ENCODE measurements at regions not wholly inside any gene's neighbourhood (a gene's known extent, or its start where the extent isn't known, plus 50 kb on each side); places are given as distances from the start of the nearest gene placed in this dataset.
"Not testable (repeated sequence)": the region's sequence is repeated elsewhere in the genome, so short reads cannot be mapped to it uniquely, and the experiment has no call there.

GRCh38 chr6:146944809-146945208 is 259.4 kb upstream of the STXBP5 start:
- DNase-seq, result no peak

DNA sequence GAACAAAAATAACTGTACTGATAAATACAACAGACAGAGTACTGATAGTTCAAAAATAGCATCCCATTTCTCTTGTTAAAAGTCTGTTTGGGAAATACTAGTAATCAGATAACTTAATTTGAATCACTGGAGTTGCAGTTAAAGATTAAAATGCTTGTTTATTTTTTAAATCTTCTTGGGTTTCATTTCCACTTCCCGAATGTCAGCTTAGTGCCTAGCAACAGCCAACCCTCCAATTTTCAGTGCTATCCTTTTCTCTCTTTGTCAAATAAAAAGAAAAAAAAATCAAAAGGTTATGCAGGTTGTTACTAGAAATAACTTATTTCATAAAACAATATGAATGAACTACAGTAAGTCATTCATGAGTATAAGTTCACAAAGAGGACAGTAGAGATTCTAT is 257.7 kb upstream of the STXBP5 start:
- no peak for DNase-seq

GRCh38 chr6:146948790-146949342 is 255.4 kb upstream of the STXBP5 start:
- DNase-seq, result no peak

DNA sequence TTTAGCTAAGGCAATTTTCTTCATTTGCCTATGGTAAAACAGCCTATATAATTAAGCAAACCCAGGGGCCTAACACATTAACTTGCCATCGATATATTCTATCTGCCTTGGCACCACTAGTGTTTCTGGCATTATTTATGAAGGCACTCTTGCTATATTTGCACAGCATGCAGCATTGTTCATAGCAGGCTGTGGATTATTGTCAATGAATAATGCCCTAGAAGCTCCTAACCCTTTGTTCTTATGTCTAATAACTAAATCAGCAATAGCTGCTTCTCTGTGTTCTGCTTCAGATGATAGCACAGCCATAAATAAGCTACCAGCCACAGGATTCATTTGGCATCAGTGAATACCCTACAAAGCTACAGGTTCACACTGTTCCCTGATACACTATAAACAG is 254.8 kb upstream of the STXBP5 start:
- no peak for DNase-seq

DNA sequence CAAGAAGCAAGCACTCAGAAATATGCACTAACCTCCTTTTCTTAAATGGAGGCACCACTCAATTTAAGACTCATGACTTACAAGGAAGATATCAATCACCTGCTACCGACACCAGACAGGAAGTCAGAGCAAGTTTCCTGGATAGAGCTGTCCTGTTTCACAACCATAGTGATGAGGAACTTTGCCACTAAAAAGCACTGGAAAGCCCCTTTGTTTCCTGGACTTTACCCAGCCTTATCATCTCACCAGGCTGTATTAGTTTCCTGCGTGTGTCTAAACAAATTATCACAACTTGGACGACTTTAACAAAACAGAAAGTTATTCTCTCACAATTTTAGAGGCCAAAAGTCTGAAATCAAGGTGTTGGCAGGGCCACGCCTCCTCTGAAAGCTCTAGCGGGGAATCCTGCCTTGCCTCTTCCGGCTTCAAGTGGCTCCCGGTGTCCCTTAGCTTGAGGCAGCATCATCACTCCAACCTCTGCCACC is 253.8 kb upstream of the STXBP5 start:
- DNase-seq, result no peak

DNA sequence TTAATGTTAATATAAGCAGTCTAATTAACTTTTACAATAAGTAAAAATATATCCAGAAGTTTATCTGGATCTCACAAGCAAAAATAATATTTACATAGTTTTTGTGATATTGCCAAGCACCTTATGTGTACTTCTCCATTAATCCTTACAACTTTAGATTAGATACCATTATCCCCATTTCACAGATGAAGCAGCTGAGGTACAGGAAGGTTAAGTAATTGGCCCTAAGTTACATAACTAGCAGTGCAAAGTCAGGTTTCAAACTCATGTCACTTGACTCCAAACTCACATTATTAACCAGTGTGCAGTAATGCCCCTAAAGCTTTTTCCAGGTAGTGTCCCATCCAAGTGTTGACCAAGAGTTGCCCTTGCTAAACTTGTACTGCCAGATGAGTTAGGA is 248.6 kb upstream of the STXBP5 start:
- DNase-seq, result no peak

DNA sequence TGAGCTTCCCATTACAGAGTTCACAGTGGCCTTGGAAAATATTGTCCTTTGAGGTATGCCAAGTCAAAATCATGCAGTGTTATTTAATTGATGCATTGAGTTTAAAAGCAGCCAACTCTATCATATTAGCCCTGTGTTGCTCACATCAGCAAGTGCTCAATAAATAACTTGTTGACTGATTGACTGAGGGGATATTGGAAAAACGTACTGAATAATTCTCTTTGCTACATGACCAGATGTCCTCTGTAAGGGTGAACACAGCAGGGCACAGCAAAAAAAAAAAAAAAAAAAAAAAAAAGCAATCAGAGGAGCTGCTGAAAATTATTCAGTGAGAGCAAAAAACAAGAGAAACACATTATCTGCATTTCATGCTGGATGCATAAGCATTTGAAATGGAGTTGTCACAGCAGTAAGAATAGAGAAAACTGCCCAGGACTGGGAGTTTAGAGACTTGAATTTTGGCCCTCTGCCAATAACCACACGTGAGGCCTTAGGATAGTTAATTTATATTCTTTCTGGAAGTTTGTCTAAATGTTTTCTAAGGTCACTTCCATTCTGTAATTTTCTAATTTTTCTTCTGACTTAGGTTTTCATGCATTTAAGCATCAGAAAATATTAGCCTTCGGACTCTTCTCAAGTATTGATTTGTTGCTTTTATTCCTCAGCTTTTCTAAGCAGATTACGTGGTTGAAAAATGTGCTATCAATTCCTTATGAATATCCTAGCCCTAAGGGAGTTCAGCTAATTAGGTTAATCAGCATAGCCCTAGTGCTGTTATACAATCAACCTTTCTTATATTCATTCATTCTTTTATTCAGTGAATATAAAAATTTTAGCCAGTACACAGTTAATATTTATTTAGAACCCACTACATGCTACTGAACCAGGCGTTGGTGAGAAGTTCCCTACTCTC is 246.8 kb upstream of the STXBP5 start:
- DNase-seq, result no peak

DNA sequence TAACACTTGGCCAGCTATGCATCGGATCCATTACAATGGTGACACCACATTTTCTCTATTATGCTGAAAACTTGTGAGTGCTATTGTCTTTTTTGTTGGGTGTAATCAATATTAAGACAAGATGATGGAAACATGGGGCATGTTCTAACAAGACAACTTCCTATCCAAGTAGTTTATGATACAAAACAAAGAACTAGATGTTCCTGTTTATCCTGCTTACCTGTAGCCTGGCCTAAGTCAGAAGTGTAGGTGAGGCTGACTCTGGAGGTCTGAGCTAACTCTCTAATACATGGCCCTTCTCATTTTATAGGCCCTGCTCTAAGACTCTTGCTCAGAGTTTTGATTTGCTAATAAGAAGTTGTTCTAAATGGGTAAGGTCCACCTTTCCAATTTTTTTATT is 242.4 kb upstream of the STXBP5 start:
- no peak for DNase-seq

DNA sequence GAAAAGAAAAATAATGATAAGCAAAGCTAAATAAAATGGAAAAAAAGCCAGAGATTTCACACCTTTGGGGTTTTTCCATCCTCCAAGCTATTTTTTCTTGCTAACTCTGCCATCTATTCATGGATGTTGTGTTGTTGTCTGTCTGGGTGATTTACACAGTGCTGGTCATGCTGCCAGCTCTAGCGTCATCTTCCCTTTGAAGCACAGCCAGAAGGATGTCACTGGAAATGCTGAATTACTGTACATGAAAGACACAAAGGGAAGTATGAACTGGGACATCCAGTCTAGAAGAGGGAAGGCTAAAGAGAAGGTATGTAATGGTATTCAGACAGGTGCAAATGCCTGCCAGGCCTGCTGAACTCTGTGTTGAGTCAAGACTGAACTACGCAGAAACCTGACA is 241.9 kb upstream of the STXBP5 start:
- no peak for DNase-seq

GRCh38 chr6:146965110-146965689 is 239.0 kb upstream of the STXBP5 start:
- DNase-seq, result no peak

GRCh38 chr6:146968041-146968760 is 236.0 kb upstream of the STXBP5 start:
- DNase-seq, result peak; percentile 76

GRCh38 chr6:146972546-146972945 is 231.7 kb upstream of the STXBP5 start:
- DNase-seq, result no peak

GRCh38 chr6:146974351-146974750 is 229.9 kb upstream of the STXBP5 start:
- no peak for DNase-seq

- no peak for DNase-seq
Measured at GRCh38 chr6:146975093-146975492, 229.1 kb upstream of the STXBP5 start.

DNA sequence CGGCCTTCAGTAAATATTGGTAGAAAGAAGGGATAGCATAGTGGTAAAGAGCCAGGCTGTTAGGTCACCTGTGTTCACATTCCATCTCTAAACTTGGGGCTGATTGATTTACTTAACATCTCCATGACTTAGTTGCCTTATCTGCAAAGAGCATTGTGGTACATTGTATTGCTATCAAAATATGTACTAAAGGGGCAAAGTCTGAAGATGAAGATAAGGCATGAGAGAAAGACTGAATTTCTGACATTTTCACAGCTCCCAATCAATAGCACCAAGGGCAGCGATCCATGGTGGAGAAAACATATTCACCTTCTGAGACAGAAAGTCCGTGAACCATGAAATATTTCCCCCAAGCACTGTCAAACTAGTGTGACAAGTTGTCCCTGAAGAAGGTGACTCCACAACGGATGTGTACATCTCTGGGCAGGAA is 223.3 kb upstream of the STXBP5 start:
- no peak for DNase-seq

DNA sequence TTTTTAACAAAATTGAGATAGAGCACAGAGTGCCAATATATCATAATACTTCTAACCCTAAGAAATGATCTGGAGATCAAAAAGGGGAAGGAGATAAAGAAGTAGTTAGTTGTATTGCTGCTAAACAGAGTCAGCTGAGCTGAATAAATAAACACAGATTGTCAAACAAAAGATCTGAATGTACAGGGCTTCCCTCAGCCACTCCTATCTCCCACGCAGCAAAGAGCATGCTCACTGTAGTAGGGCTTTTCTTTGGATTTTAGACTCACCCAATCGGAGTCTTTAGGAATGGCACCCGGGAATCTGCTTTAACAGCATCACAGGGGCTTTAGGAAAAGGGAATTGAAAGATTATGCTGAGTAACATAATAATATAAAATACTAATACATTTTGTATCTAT is 222.2 kb upstream of the STXBP5 start:
- no peak for DNase-seq

- DNase-seq, result no peak
Measured at GRCh38 chr6:146984251-146984924, 219.8 kb upstream of the STXBP5 start.

DNA sequence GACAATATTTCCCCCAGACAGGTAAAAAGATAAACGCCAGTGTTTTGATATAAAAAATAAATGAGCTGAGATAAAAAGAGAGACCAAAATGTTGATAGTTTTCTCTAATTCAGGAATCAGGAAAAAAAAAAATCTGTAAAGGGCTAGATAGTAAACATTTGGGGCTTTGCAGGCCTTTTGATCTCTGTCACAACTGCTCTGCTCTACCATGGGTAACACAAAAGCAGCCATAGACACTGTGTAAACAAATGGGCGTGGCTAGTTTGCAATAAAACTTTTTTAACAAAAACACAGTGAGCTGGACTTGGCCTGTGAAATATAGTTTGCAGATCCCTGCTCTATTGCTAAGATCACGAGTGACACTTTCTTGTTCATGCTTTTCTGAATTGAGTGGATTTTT is 219.1 kb upstream of the STXBP5 start:
- DNase-seq, result no peak

- DNase-seq, result no peak
Measured at GRCh38 chr6:146985966-146986365, 218.3 kb upstream of the STXBP5 start.

DNA sequence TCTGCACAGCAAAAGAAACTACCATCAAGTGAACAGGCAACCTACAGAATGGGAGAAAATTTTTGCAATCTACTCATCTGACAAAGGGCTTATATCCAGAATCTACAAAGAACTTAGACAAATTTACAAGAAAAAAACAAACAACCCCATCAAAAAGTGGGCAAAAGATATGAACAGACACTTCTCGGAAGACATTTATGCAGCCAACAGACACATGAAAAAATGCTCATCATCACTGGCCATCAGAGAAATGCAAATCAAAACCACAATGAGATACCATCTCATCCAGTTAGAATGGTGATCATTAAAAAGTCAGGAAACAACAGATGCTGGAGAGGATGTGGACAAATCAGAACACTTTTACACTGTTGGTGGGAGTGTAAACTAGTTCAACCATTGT is 216.3 kb upstream of the STXBP5 start:
- DNase-seq, result not testable (repeated sequence)

- DNase-seq, result no peak
Measured at GRCh38 chr6:146989860-146990259, 214.4 kb upstream of the STXBP5 start.

- DNase-seq, result no peak
Measured at GRCh38 chr6:146990284-146990683, 213.9 kb upstream of the STXBP5 start.
